ENCODE measurements at regions not wholly inside any gene's neighbourhood (a gene's known extent, or its start where the extent isn't known, plus 50 kb on each side); places are given as distances from the start of the nearest gene placed in this dataset.

GRCh38 chr5:34487159-34487879, 168.8 kb upstream of the RAI14 start:
- no peak for DNase-seq

- no peak for DNase-seq
Observed at GRCh38 chr5:34487956-34488355, 168.2 kb upstream of the RAI14 start.

GRCh38 chr5:34488984-34489383, 167.1 kb upstream of the RAI14 start:
- no peak for DNase-seq

GRCh38 chr5:34490506-34491250, 165.4 kb upstream of the RAI14 start:
- DNase-seq: no peak

- DNase-seq: no peak
Observed at GRCh38 chr5:34491251-34491620, 164.9 kb upstream of the RAI14 start.

- no peak for DNase-seq
Observed at GRCh38 chr5:34494111-34494755, 161.9 kb upstream of the RAI14 start.

- no peak for DNase-seq
Observed at GRCh38 chr5:34495178-34495577, 160.9 kb upstream of the RAI14 start.

GRCh38 chr5:34496260-34496691, 159.9 kb upstream of the RAI14 start:
- DNase-seq: no peak

GRCh38 chr5:34496701-34497469, 159.2 kb upstream of the RAI14 start:
- DNase-seq: no peak

- no peak for DNase-seq
Observed at GRCh38 chr5:34497470-34497808, 158.7 kb upstream of the RAI14 start.

- no peak for DNase-seq
Observed at GRCh38 chr5:34498572-34498971, 157.6 kb upstream of the RAI14 start.

- DNase-seq: no peak
Observed at GRCh38 chr5:34499001-34499734, 157.0 kb upstream of the RAI14 start.

- DNase-seq: no peak
Observed at GRCh38 chr5:34500236-34500847, 155.8 kb upstream of the RAI14 start.

- no peak for DNase-seq
Observed at GRCh38 chr5:34501016-34501415, 155.1 kb upstream of the RAI14 start.

GRCh38 chr5:34501840-34502239, 154.3 kb upstream of the RAI14 start:
- DNase-seq: no peak

- DNase-seq: no peak
Observed at GRCh38 chr5:34502581-34502980, 153.5 kb upstream of the RAI14 start.

GRCh38 chr5:34503379-34504253, 152.5 kb upstream of the RAI14 start:
- no peak for DNase-seq

- no peak for DNase-seq
Observed at GRCh38 chr5:34504967-34505366, 151.2 kb upstream of the RAI14 start.

GRCh38 chr5:34505731-34506130, 150.4 kb upstream of the RAI14 start:
- DNase-seq: no peak

GRCh38 chr5:34507933-34508332, 148.2 kb upstream of the RAI14 start:
- no peak for DNase-seq

GRCh38 chr5:34509392-34509791, 146.7 kb upstream of the RAI14 start:
- DNase-seq: no peak

All from SW 1271 (cell line).